ENCODE measurements at regions not wholly inside any gene's neighbourhood (a gene's known extent, or its start where the extent isn't known, plus 50 kb on each side); places are given as distances from the start of the nearest gene placed in this dataset.

DNA sequence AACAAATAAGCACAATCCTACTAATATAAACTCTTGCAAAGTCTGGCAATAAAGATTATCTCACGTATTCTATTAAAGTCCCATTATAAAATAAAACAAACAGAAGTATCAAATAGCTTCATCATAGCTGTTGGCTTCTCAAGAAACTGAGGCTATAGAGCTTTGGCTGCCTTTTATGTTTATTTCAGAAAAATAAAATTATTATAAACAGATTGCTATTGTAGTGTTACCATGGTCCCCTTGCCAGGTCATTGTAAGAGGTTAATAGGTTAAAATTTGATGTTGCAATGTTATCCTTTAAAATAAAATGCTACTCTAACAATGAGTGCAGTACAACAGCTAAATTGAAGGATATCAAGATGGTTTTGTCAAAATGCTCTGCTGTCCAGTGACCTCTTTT is 828.8 kb upstream of the SOX9 start:
- Histone ChIP-seq H3F3A (ENCODE audit: insufficient read depth, low read length) (no peaks in the 10 kb centered on the region), H3K9me3 (ENCODE audit: low read length) (no peaks in the 10 kb centered on the region), H3K27me3 (ENCODE audit: insufficient read depth, low read length) (no peaks in the 10 kb centered on the region), H3K9ac (ENCODE audit: low read length) (no peak overlapping the region), H2AFZ (ENCODE audit: low read length) (no peak overlapping the region), H3K4me1 (ENCODE audit: insufficient read depth, low read length, severe bottlenecking) (no peaks in the 10 kb centered on the region), H3K9me2 (ENCODE audit: low read depth, low read length) (no peaks in the 10 kb centered on the region), H3K4me2 (ENCODE audit: low read length) (no peak overlapping the region), H3K79me2 (ENCODE audit: insufficient read depth, low read length) (no peaks in the 10 kb centered on the region), H4K20me1 (ENCODE audit: insufficient read depth, low read length) (no peaks in the 10 kb centered on the region), H3K27ac (ENCODE audit: low read depth, low read length, poor library complexity, severe bottlenecking) (no peak overlapping the region), H3K4me3 (ENCODE audit: low read depth, low read length, poor library complexity, severe bottlenecking) (no peak overlapping the region), H3K36me3 (ENCODE audit: insufficient read depth, low read length) (no peaks in the 10 kb centered on the region)
- no peak for TF ChIP-seq EZH2 (IDR thresholded peaks at IDR 0.05; ENCODE audit: borderline replicate concordance, low read length)
- TF ChIP-seq, protein P1, sequence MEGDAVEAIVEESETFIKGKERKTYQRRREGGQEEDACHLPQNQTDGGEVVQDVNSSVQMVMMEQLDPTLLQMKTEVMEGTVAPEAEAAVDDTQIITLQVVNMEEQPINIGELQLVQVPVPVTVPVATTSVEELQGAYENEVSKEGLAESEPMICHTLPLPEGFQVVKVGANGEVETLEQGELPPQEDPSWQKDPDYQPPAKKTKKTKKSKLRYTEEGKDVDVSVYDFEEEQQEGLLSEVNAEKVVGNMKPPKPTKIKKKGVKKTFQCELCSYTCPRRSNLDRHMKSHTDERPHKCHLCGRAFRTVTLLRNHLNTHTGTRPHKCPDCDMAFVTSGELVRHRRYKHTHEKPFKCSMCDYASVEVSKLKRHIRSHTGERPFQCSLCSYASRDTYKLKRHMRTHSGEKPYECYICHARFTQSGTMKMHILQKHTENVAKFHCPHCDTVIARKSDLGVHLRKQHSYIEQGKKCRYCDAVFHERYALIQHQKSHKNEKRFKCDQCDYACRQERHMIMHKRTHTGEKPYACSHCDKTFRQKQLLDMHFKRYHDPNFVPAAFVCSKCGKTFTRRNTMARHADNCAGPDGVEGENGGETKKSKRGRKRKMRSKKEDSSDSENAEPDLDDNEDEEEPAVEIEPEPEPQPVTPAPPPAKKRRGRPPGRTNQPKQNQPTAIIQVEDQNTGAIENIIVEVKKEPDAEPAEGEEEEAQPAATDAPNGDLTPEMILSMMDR (IDR thresholded peaks at IDR 0.05; ENCODE audit: low read length) = no peak

DNA sequence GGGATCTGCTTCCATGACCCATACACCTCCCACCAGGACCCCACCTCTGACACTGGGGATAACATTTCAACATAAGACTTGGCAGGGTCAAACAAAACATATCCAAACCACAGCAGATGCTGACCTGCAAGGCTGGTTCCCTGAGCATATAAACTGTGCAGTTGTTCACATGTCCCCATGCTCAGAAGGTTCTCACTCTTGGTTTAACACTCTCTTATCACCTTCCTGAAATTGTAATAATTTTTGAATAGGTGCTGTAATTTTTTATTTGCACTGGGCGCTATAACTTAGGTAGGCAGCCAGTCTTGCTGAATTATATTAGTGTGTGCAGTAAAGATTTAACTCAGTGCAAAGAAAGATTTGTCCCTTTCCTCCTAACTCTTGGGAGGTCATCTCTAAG is 824.8 kb upstream of the SOX9 start:
- no peaks in the 10 kb centered on the region for H3K79me2 ChIP-seq (ENCODE audit: insufficient read depth, low read length)
- H3K4me1 ChIP-seq (ENCODE audit: insufficient read depth, low read length, severe bottlenecking) = no peaks in the 10 kb centered on the region
- H3K9ac ChIP-seq (ENCODE audit: low read length) = no peak overlapping the region
- H2AFZ ChIP-seq (ENCODE audit: low read length) = no peak overlapping the region
- H3K4me3 ChIP-seq (ENCODE audit: low read depth, low read length, poor library complexity, severe bottlenecking) = no peak overlapping the region
- no peaks in the 10 kb centered on the region for H3F3A ChIP-seq (ENCODE audit: insufficient read depth, low read length)
- H3K9me2 ChIP-seq (ENCODE audit: low read depth, low read length) = no peaks in the 10 kb centered on the region
- no peak overlapping the region for H3K4me2 ChIP-seq (ENCODE audit: low read length)
- H3K9me3 ChIP-seq (ENCODE audit: low read length) = no peaks in the 10 kb centered on the region
- no peaks in the 10 kb centered on the region for H3K36me3 ChIP-seq (ENCODE audit: insufficient read depth, low read length)
- no peak for TF ChIP-seq EZH2 (IDR thresholded peaks at IDR 0.05; ENCODE audit: borderline replicate concordance, low read length)
- TF ChIP-seq, protein P1 (IDR thresholded peaks at IDR 0.05; ENCODE audit: low read length) = no peak
- no peak overlapping the region for H3K27ac ChIP-seq (ENCODE audit: low read depth, low read length, poor library complexity, severe bottlenecking)
- no peaks in the 10 kb centered on the region for H4K20me1 ChIP-seq (ENCODE audit: insufficient read depth, low read length)
- H3K27me3 ChIP-seq (ENCODE audit: insufficient read depth, low read length) = no peaks in the 10 kb centered on the region

DNA sequence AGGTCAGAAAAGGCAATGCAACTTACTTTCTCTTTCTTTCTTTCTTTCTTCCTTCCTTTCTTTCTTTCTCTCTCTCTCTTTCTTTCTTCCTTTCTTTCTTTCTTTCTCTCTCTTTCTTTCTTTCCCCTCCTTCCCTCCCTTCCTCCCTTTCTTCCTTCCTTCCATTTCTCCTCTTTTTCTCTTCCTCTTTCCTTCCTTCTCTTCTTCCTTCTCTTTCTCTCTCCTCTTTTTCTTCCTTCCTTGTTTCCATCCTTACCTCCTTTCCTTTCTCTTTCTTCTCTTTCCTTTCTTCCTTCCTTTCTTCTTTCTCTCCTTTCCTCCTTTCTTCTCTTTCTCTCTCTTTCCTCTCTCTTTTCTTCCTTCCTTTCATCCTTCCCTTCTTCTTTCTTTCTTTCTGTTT is 819.8 kb upstream of the SOX9 start:
- H3K4me1 ChIP-seq (ENCODE audit: insufficient read depth, low read length, severe bottlenecking) = no peaks in the 10 kb centered on the region
- no peaks in the 10 kb centered on the region for H4K20me1 ChIP-seq (ENCODE audit: insufficient read depth, low read length)
- H3K9ac ChIP-seq (ENCODE audit: low read length) = no peak overlapping the region
- no peaks in the 10 kb centered on the region for H3K27me3 ChIP-seq (ENCODE audit: insufficient read depth, low read length)
- H3K4me2 ChIP-seq (ENCODE audit: low read length) = no peak overlapping the region
- H2AFZ ChIP-seq (ENCODE audit: low read length) = no peak overlapping the region
- no peak overlapping the region for H3K27ac ChIP-seq (ENCODE audit: low read depth, low read length, poor library complexity, severe bottlenecking)
- no peaks in the 10 kb centered on the region for H3K9me3 ChIP-seq (ENCODE audit: low read length)
- no peaks in the 10 kb centered on the region for H3F3A ChIP-seq (ENCODE audit: insufficient read depth, low read length)
- no peaks in the 10 kb centered on the region for H3K79me2 ChIP-seq (ENCODE audit: insufficient read depth, low read length)
- no peaks in the 10 kb centered on the region for H3K36me3 ChIP-seq (ENCODE audit: insufficient read depth, low read length)
- TF ChIP-seq, protein P1 (IDR thresholded peaks at IDR 0.05; ENCODE audit: low read length) = no peak
- TF ChIP-seq EZH2 (IDR thresholded peaks at IDR 0.05; ENCODE audit: borderline replicate concordance, low read length) = no peak
- H3K9me2 ChIP-seq (ENCODE audit: low read depth, low read length) = no peaks in the 10 kb centered on the region
- no peak overlapping the region for H3K4me3 ChIP-seq (ENCODE audit: low read depth, low read length, poor library complexity, severe bottlenecking)

All from OCI-LY1 (cell line).